OCI-M1 (cell line): ENCODE measurements at regions not wholly inside any gene's neighbourhood (a gene's known extent, or its start where the extent isn't known, plus 50 kb on each side); places are given as distances from the start of the nearest gene placed in this dataset.
"Not testable (repeated sequence)": the region's sequence is repeated elsewhere in the genome, so short reads cannot be mapped to it uniquely, and the experiment has no call there.

Source experiments
- DNase-seq: peaks from one replicate; lab custom pipeline; 2025; lab: John Stamatoyannopoulos, UW

GRCh38 chr1:219560856-219561255 lies 52.0 kb downstream of the ZC3H11B start:
- no peak for DNase-seq

- no peak for DNase-seq
Measured at GRCh38 chr1:219559899-219560298, 53.0 kb downstream of the ZC3H11B start.

- DNase-seq, result no peak
Measured at GRCh38 chr1:219555806-219556205, 57.1 kb downstream of the ZC3H11B start.

GRCh38 chr1:219555031-219555692 lies 57.7 kb downstream of the ZC3H11B start:
- no peak for DNase-seq

- no peak for DNase-seq
Measured at GRCh38 chr1:219553934-219554502, 58.9 kb downstream of the ZC3H11B start.

GRCh38 chr1:219550201-219550600 lies 62.7 kb downstream of the ZC3H11B start:
- DNase-seq, result no peak

GRCh38 chr1:219549215-219549614 lies 63.7 kb downstream of the ZC3H11B start:
- DNase-seq, result no peak

GRCh38 chr1:219548386-219548785 lies 64.5 kb downstream of the ZC3H11B start:
- DNase-seq, result no peak

GRCh38 chr1:219545756-219546155 lies 67.1 kb downstream of the ZC3H11B start:
- not testable (repeated sequence) for DNase-seq

GRCh38 chr1:219544163-219544846 lies 68.6 kb downstream of the ZC3H11B start:
- DNase-seq, result peak; percentile 8

- DNase-seq, result no peak
Measured at GRCh38 chr1:219542828-219543518, 69.9 kb downstream of the ZC3H11B start.

GRCh38 chr1:219541946-219542345 lies 71.0 kb downstream of the ZC3H11B start:
- DNase-seq, result no peak

- DNase-seq, result no peak
Measured at GRCh38 chr1:219539645-219540254, 73.2 kb downstream of the ZC3H11B start.

GRCh38 chr1:219538886-219539285 lies 74.0 kb downstream of the ZC3H11B start:
- DNase-seq, result no peak

- no peak for DNase-seq
Measured at GRCh38 chr1:219537223-219537631, 75.7 kb downstream of the ZC3H11B start.

- no peak for DNase-seq
Measured at GRCh38 chr1:219536038-219536437, 76.9 kb downstream of the ZC3H11B start.

- DNase-seq, result no peak
Measured at GRCh38 chr1:219534991-219535390, 77.9 kb downstream of the ZC3H11B start.

- no peak for DNase-seq
Measured at GRCh38 chr1:219533280-219533679, 79.6 kb downstream of the ZC3H11B start.

- DNase-seq, result no peak
Measured at GRCh38 chr1:219529116-219529515, 83.8 kb downstream of the ZC3H11B start.

GRCh38 chr1:219528633-219529032 lies 84.3 kb downstream of the ZC3H11B start:
- no peak for DNase-seq

GRCh38 chr1:219527994-219528393 lies 84.9 kb downstream of the ZC3H11B start:
- no peak for DNase-seq

- DNase-seq, result no peak
Measured at GRCh38 chr1:219526074-219526473, 86.8 kb downstream of the ZC3H11B start.
